ENCODE measurements at regions not wholly inside any gene's neighbourhood (a gene's known extent, or its start where the extent isn't known, plus 50 kb on each side); places are given as distances from the start of the nearest gene placed in this dataset.

DNA sequence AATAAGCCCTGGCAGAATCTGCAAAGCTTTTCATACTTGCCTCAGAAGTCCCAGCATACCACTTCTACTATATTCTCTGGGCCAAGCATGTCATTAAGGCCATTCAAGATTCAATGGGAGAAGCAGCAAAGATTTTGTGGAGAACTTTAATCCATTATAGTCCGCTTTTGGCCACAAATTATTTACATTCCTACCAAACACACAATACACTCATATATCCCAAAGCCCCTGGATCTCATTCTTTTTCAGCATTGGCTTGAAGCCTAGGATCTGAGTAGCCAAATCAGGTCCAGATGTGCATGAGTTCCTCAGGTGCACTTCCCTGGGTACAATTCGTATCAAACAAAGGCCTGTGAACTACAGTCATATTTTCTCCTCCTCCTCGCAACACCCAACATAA lies 203.4 kb downstream of the NDFIP2 start:
- no peak for TF ChIP-seq GATA2 (IDR thresholded peaks at IDR 0.05; ENCODE audit: low read depth, low read length)
- no peak for TF ChIP-seq GATA3 (IDR thresholded peaks at IDR 0.05; ENCODE audit: low read depth, low read length)
